Loucy (cell line): ENCODE measurements at regions not wholly inside any gene's neighbourhood (a gene's known extent, or its start where the extent isn't known, plus 50 kb on each side); places are given as distances from the start of the nearest gene placed in this dataset.
"Not testable (repeated sequence)": the region's sequence is repeated elsewhere in the genome, so short reads cannot be mapped to it uniquely, and the experiment has no call there.

Experiments
- EZH2phosphoT487 ChIP-seq: fragments of 200-600 bp; IDR thresholded peaks from 2 replicates; pipeline ENCODE4 v1.6.1; 2018; ENCODE audit warnings: antibody characterized with exemption, mild to moderate bottlenecking, moderate library complexity, borderline replicate concordance
- TF ChIP-seq, protein P1 (sequence below): fragments of 200-600 bp; sonication (generic); conservative IDR thresholded peaks from 2 replicates; pipeline ENCODE4 v1.5.1; 2014; ENCODE audit warnings: mild to moderate bottlenecking, antibody characterized with exemption, low read length

DNA sequence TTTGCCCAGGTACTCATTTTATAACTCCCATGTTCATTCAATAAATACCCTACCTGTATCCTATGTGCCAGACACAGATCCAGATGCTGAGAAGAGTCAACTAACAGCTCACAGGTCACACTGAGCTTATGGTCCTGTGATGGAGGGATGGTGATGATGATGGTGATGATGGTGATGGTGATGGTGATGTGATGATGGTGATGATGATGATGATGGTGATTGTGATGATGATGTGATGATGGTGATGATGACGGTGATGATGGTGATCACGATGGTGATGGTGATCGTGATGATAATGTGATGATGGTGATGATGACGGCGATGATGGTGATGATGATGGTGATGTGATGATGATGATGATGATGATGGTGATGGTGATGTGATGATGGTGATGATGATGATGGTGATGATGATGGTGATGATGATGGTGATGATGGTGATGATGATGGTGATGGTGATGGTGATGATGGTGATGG, 315.6 kb upstream of the SFSWAP start:
- TF ChIP-seq, protein P1, sequence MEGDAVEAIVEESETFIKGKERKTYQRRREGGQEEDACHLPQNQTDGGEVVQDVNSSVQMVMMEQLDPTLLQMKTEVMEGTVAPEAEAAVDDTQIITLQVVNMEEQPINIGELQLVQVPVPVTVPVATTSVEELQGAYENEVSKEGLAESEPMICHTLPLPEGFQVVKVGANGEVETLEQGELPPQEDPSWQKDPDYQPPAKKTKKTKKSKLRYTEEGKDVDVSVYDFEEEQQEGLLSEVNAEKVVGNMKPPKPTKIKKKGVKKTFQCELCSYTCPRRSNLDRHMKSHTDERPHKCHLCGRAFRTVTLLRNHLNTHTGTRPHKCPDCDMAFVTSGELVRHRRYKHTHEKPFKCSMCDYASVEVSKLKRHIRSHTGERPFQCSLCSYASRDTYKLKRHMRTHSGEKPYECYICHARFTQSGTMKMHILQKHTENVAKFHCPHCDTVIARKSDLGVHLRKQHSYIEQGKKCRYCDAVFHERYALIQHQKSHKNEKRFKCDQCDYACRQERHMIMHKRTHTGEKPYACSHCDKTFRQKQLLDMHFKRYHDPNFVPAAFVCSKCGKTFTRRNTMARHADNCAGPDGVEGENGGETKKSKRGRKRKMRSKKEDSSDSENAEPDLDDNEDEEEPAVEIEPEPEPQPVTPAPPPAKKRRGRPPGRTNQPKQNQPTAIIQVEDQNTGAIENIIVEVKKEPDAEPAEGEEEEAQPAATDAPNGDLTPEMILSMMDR, result not testable (repeated sequence)
- not testable (repeated sequence) for TF ChIP-seq EZH2phosphoT487
